BE2C (cell line): ENCODE measurements at regions not wholly inside any gene's neighbourhood (a gene's known extent, or its start where the extent isn't known, plus 50 kb on each side); places are given as distances from the start of the nearest gene placed in this dataset.

Experiments used
- DNase-seq: peaks from one replicate; pipeline ENCODE4 v3.0.0-alpha.2; 2020
- H3K27me3 ChIP-seq: fragments of 250-450 bp; sonication (Bioruptor Pico); 2 replicates; pipeline ENCODE4 v1.5.1; 2020; ENCODE audit warnings: mild to moderate bottlenecking
- H3K36me3 ChIP-seq: fragments of 250-450 bp; sonication (Bioruptor Pico); 2 replicates; pipeline ENCODE4 v1.5.1; 2020; ENCODE audit warnings: mild to moderate bottlenecking
- H3K4me1 ChIP-seq: fragments of 250-450 bp; sonication (Bioruptor Pico); 2 replicates; pipeline ENCODE4 v1.5.1; 2020
- H3K4me3 ChIP-seq: 2 replicates; pipeline ENCODE4 v1.5.1; 2011; ENCODE audit warnings: low read depth, low read length
- H3K9me3 ChIP-seq: fragments of 250-450 bp; sonication (Bioruptor Pico); 2 replicates; pipeline ENCODE4 v1.5.1; 2020
- CTCF ChIP-seq: IDR thresholded peaks from 2 replicates; pipeline ENCODE4 v1.5.1; 2012; ENCODE audit warnings: mild to moderate bottlenecking, low read depth, low read length

- Histone ChIP-seq H3K4me3 (no peak overlapping the region), H3K9me3 (no peaks in the 10 kb centered on the region), H3K36me3 (no peaks in the 10 kb centered on the region), H3K4me1 (no peaks in the 10 kb centered on the region), H3K27me3 (no peaks in the 10 kb centered on the region)
- no peak for DNase-seq
- no peak for TF ChIP-seq CTCF
Measured at GRCh38 chr5:122639864-122640263, 135.0 kb upstream of the SNX2 start.

- Histone ChIP-seq H3K9me3 (no peaks in the 10 kb centered on the region), H3K27me3 (no peaks in the 10 kb centered on the region), H3K4me3 (no peak overlapping the region), H3K36me3 (no peaks in the 10 kb centered on the region), H3K4me1 (no peaks in the 10 kb centered on the region)
- no peak for TF ChIP-seq CTCF
- no peak for DNase-seq
Measured at GRCh38 chr5:122649080-122649479, 125.8 kb upstream of the SNX2 start.

- Histone ChIP-seq H3K36me3 (no peaks in the 10 kb centered on the region), H3K9me3 (no peaks in the 10 kb centered on the region), H3K4me1 (no peaks in the 10 kb centered on the region), H3K4me3 (no peak overlapping the region), H3K27me3 (no peaks in the 10 kb centered on the region; the same call in 1 of the 2 replicates)
- TF ChIP-seq CTCF, result no peak
- no peak for DNase-seq
Measured at GRCh38 chr5:122653087-122654017, 121.5 kb upstream of the SNX2 start.

GRCh38 chr5:122656160-122656559 is 118.7 kb upstream of the SNX2 start:
- no peak for DNase-seq
- Histone ChIP-seq H3K4me1 (no peaks in the 10 kb centered on the region), H3K27me3 (no peaks in the 10 kb centered on the region; the same call in 1 of the 2 replicates), H3K36me3 (no peaks in the 10 kb centered on the region), H3K4me3 (no peak overlapping the region), H3K9me3 (no peaks in the 10 kb centered on the region)
- TF ChIP-seq CTCF, result no peak

- no peak overlapping the region for H3K4me3 ChIP-seq
- H3K27me3 ChIP-seq, result no peaks in the 10 kb centered on the region; the same call in 1 of the 2 replicates
- H3K4me1 ChIP-seq, result no peaks in the 10 kb centered on the region
- H3K9me3 ChIP-seq, result no peaks in the 10 kb centered on the region
- DNase-seq, result no peak
- H3K36me3 ChIP-seq, result no peaks in the 10 kb centered on the region
- TF ChIP-seq CTCF, result no peak
Measured at GRCh38 chr5:122656577-122656976, 118.3 kb upstream of the SNX2 start.

GRCh38 chr5:122661496-122662180 is 113.2 kb upstream of the SNX2 start:
- Histone ChIP-seq H3K9me3 (no peaks in the 10 kb centered on the region), H3K4me3 (no peak overlapping the region)
- no peak for DNase-seq

More at GRCh38 chr5:122661496-122662180, 113.2 kb upstream of the SNX2 start:
- no peaks in the 10 kb centered on the region for H3K36me3 ChIP-seq
- no peaks in the 10 kb centered on the region for H3K27me3 ChIP-seq
- TF ChIP-seq CTCF, result no peak
- no peaks in the 10 kb centered on the region for H3K4me1 ChIP-seq
